Lower lobe of right lung (tissue), 2 donors: ENCODE measurements at regions not wholly inside any gene's neighbourhood (a gene's known extent, or its start where the extent isn't known, plus 50 kb on each side); places are given as distances from the start of the nearest gene placed in this dataset.

Experiments used
- ATAC-seq, 2 donors: fragments of 200-7000 bp; cut with Tn5 transposase; one replicate each; pipeline ENCODE4 v1.9.1; 2020 to 2022; ENCODE audit warnings: mild to moderate bottlenecking in 2 of 2, moderate library complexity in 2 of 2
- DNase-seq: peaks from one replicate; pipeline ENCODE4 v3.0.0-alpha.2; 2020
- H3K27ac ChIP-seq: fragments of 200-600 bp; one replicate; pipeline ENCODE4 v1.8.0; 2022
- H3K27me3 ChIP-seq: fragments of 200-600 bp; one replicate; pipeline ENCODE4 v1.8.0; 2022; ENCODE audit warnings: low read depth
- H3K36me3 ChIP-seq: fragments of 200-600 bp; one replicate; pipeline ENCODE4 v1.8.0; 2022; ENCODE audit warnings: mild to moderate bottlenecking
- H3K4me1 ChIP-seq: fragments of 200-600 bp; one replicate; pipeline ENCODE4 v1.8.0; 2022
- H3K4me3 ChIP-seq: fragments of 200-600 bp; one replicate; pipeline ENCODE4 v1.8.0; 2022; ENCODE audit warnings: mild to moderate bottlenecking
- H3K9me3 ChIP-seq: fragments of 200-600 bp; one replicate; pipeline ENCODE4 v1.8.0; 2022
- intact Hi-C: fragments of 100-400 bp; cut with DNase I; formaldehyde crosslinking; loops from one replicate; pipeline ENCODE4 v1.11.0; 2022
- TF ChIP-seq, protein P1 (sequence below): fragments of 200-600 bp; IDR thresholded peaks from one replicate; pipeline ENCODE4 v1.8.0; 2022; ENCODE audit warnings: antibody characterized with exemption, mild to moderate bottlenecking
- donor health status: DM: no; HTN: yes; CAD: no; lungs with severe emphysema.

DNA sequence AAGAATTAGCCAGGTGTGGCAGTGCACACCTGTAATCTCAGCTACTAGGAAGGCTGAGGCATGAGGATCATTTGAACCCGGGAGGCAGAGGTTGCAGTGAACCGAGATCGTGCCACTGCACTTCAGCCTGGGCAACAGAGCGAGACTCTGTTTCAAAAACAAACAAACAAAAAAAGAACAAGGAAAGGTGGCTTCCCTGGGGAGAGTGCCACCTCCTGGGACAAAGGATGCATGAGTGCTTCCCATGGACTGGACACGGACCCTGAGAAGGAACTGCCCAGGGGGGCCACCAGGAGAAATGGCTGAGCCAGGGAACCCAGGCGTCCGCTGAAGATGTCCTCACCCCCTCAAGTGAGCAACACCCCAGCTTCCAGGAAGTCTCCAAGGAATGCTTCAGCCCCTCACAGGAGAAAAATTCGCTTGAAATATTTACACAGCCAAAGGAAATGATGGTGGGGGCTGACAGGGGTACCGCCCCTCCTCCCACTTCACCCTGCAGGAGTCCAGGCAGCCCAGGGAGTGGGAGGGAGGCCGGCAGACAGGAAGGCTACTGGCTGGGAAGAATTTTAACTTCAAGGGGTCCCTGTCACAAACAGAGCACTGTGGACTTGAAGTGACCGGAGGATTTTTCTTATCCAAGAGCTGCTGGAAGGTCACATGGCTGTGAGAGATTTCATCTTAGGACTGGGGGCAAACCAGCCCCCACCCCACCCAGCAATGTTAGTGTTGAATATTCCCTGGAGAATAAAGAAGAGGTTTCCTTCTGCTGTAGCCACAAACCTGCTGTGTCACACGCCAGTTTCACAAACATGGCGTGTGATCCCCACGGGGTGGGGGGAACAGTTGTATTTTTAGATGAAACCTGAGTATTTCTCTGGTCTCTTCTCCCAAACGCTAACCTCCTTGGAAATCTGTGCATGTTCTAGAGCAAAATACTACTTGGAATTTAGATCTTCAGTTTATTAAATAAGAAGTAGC is 90.8 kb upstream of the SLC25A33 start:
- DNase-seq: no peak

DNA sequence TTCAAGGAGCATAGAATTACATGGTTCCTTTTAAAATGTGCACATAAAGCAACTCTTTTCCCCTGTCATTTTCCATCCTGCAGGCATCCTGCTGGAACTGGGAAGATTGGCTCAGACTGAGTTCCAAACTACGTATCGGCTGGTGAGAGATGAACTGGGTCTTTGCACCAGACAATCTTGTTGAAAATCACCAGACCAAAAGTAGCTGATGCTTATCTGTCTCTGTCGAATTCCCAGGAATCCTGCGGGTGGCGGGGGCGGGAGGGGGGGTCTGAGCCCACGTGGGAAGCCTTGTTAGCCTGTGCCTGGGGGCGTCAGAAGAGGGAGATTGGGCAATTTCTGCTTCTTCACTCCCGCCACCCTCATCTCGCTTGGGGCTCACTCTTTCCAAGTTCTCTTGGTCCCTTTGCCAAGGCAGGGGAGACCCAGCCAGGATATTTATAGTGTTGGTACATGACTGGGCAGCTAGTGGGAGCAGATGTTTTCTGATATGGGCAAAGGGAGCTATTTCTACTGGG is 90.1 kb upstream of the SLC25A33 start:
- Histone ChIP-seq H3K4me3 (no peak overlapping the region), H3K9me3 (no peaks in the 10 kb centered on the region), H3K27ac (no peak overlapping the region), H3K36me3 (no peaks in the 10 kb centered on the region), H3K4me1 (no peaks in the 10 kb centered on the region), H3K27me3 (no peaks in the 10 kb centered on the region)
- ATAC-seq (no peak), DNase-seq (no peak)
- intact Hi-C loops: no loop called here
- TF ChIP-seq, protein P1, sequence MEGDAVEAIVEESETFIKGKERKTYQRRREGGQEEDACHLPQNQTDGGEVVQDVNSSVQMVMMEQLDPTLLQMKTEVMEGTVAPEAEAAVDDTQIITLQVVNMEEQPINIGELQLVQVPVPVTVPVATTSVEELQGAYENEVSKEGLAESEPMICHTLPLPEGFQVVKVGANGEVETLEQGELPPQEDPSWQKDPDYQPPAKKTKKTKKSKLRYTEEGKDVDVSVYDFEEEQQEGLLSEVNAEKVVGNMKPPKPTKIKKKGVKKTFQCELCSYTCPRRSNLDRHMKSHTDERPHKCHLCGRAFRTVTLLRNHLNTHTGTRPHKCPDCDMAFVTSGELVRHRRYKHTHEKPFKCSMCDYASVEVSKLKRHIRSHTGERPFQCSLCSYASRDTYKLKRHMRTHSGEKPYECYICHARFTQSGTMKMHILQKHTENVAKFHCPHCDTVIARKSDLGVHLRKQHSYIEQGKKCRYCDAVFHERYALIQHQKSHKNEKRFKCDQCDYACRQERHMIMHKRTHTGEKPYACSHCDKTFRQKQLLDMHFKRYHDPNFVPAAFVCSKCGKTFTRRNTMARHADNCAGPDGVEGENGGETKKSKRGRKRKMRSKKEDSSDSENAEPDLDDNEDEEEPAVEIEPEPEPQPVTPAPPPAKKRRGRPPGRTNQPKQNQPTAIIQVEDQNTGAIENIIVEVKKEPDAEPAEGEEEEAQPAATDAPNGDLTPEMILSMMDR: no peak

More for the DNA sequence above, 90.8 kb upstream of the SLC25A33 start:
- no peaks in the 10 kb centered on the region for H3K4me1 ChIP-seq
- intact Hi-C loops: no loop called here
- H3K27me3 ChIP-seq: no peaks in the 10 kb centered on the region
- no peak for ATAC-seq
- H3K27ac ChIP-seq: no peak overlapping the region
- no peaks in the 10 kb centered on the region for H3K36me3 ChIP-seq
- H3K9me3 ChIP-seq: no peaks in the 10 kb centered on the region
- H3K4me3 ChIP-seq: no peak overlapping the region
- TF ChIP-seq, protein P1: no peak

DNA sequence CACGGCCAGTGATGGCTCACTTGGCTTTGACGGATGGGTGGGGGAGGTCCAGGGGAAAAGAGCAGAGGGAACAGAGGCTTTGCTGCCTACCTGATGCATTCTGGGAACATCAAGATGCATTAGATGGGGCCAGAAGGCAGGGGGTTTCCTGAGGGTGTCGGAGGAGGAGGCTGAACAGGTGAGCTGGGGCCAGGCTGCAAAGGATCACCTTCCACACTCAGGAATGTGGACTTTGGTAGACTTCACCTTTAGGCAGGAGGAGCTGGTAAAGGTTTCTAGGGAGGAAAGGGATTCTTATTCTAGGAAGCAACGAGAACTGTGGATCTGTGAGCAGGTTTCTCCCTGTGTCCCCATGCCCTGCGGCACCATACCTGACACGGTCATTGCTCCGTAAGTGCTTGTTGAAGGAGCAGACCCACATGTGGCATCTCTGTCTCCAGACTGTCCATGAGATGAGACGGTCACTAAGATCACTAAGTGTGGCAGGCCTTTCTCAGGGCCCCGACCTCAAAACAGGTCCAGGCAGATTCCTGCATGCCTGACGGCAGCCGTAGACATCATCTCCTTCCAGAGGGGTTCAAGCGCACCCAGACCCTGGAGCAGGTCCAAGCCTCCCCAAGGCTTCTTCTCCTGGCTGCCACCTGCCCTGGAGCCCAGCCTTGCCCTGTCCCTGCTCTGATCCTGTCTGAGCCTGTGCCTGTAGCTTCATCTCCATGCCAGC is 89.1 kb upstream of the SLC25A33 start:
- no peaks in the 10 kb centered on the region for H3K27me3 ChIP-seq
- H3K4me1 ChIP-seq: no peaks in the 10 kb centered on the region
- no peak overlapping the region for H3K27ac ChIP-seq
- DNase-seq: no peak
- H3K4me3 ChIP-seq: no peak overlapping the region
- TF ChIP-seq, protein P1: no peak
- no peaks in the 10 kb centered on the region for H3K9me3 ChIP-seq
- no peaks in the 10 kb centered on the region for H3K36me3 ChIP-seq
- intact Hi-C loops: loop anchor here (10.0 kb wide), 1 partner anchor 165 kb away; no protein-coding TSS in a partner anchor
- no peak for ATAC-seq

GRCh38 chr1:9451081-9451480 is 88.2 kb upstream of the SLC25A33 start:
- no peak for ATAC-seq
- TF ChIP-seq, protein P1: no peak
- Histone ChIP-seq H3K4me3 (no peak overlapping the region), H3K27me3 (no peaks in the 10 kb centered on the region), H3K27ac (no peak overlapping the region), H3K9me3 (no peaks in the 10 kb centered on the region), H3K4me1 (no peaks in the 10 kb centered on the region), H3K36me3 (no peaks in the 10 kb centered on the region)
- DNase-seq: no peak
- intact Hi-C loops: loop anchor here (10.0 kb wide), 1 partner anchor 166 kb away; no protein-coding TSS in a partner anchor

DNA sequence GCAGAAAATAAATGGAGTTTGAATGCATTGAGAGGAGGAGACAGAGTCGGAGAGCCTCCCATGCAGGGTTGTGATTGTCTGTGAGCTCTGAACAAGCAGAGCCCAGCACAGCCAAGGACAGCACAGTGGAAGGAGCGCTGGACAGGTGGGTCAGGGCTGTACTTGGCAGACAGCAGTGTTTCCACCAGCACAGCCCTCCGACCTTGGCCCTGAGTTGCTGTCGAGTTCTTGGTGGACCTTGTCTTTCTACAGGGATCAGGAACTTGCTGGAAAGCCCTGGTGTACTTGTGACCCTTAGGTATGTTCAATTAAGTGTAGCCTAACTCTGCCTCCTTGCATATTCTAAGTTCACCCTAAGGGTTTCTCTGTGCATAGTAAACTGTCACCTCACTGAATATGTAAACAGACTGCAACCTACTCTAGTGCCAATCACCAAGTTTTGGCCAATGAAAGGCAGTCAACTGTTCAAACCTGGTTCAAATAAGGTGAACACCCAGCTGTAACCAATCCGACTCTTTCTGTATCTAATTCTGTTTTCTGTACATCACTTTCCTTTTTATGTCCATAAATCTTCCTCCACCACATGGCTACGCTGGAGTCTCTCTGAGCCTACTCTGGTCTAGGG is 86.6 kb upstream of the SLC25A33 start:
- no peak overlapping the region for H3K27ac ChIP-seq
- H3K4me1 ChIP-seq: no peaks in the 10 kb centered on the region
- no peak overlapping the region for H3K4me3 ChIP-seq
- ATAC-seq: no peak
- H3K9me3 ChIP-seq: no peaks in the 10 kb centered on the region
- TF ChIP-seq, protein P1: no peak
- H3K36me3 ChIP-seq: no peaks in the 10 kb centered on the region
- intact Hi-C loops: loop anchor here (10.0 kb wide), 1 partner anchor 168 kb away; no protein-coding TSS in a partner anchor
- no peak for DNase-seq
- no peaks in the 10 kb centered on the region for H3K27me3 ChIP-seq
